WTC11 (cell line): ENCODE measurements at regions not wholly inside any gene's neighbourhood (a gene's known extent, or its start where the extent isn't known, plus 50 kb on each side); places are given as distances from the start of the nearest gene placed in this dataset.
"Not testable (repeated sequence)": the region's sequence is repeated elsewhere in the genome, so short reads cannot be mapped to it uniquely, and the experiment has no call there.

Experiments
- CREB1 ChIP-seq: sonication (generic); formaldehyde crosslinking; IDR thresholded peaks from 2 replicates; pipeline ENCODE4 v1.8.0; 2023; ENCODE audit warnings: mild to moderate bottlenecking, missing genetic modification reagents
- ELF4 ChIP-seq: sonication (generic); formaldehyde crosslinking; IDR thresholded peaks from 2 replicates; pipeline ENCODE4 v1.8.1; 2022; ENCODE audit warnings: low read depth, mild to moderate bottlenecking, moderate library complexity, missing genetic modification reagents
- FOXJ3 ChIP-seq: sonication (generic); formaldehyde crosslinking; IDR thresholded peaks from 2 replicates; pipeline ENCODE4 v1.9.0; 2021; ENCODE audit warnings: missing genetic modification reagents, mild to moderate bottlenecking, borderline replicate concordance
- FOXK1 ChIP-seq: sonication (generic); formaldehyde crosslinking; IDR thresholded peaks from 2 replicates; pipeline ENCODE4 v1.8.0; 2022; ENCODE audit warnings: mild to moderate bottlenecking, moderate library complexity, missing genetic modification reagents
- NR1H2 ChIP-seq: sonication (generic); formaldehyde crosslinking; IDR thresholded peaks from 2 replicates; pipeline ENCODE4 v1.9.0; 2021; ENCODE audit warnings: mild to moderate bottlenecking, moderate library complexity, missing genetic modification reagents
- SMAD3 ChIP-seq: sonication (generic); formaldehyde crosslinking; IDR thresholded peaks from 2 replicates; pipeline ENCODE4 v1.8.0; 2022; ENCODE audit warnings: missing genetic modification reagents, mild to moderate bottlenecking, borderline replicate concordance
- ZNF416 ChIP-seq: fragments of 250-450 bp; sonication (Bioruptor Pico); IDR thresholded peaks from 2 replicates; pipeline ENCODE4 v1.9.0; 2021; ENCODE audit warnings: mild to moderate bottlenecking, inconsistent platforms
- TF ChIP-seq, protein P1 (sequence below): sonication (generic); formaldehyde crosslinking; IDR thresholded peaks from 2 replicates; pipeline ENCODE4 v1.8.1; 2022; ENCODE audit warnings: mild to moderate bottlenecking, missing genetic modification reagents, moderate library complexity, borderline replicate concordance
- TF ChIP-seq, protein P2 (sequence below): fragments of 200-600 bp; IDR thresholded peaks from 2 replicates; pipeline ENCODE4 v1.8.0; 2022; ENCODE audit warnings: antibody characterized with exemption
- TF ChIP-seq, protein P3 (sequence below): sonication (generic); formaldehyde crosslinking; conservative IDR thresholded peaks from 2 replicates; pipeline ENCODE4 v1.8.1; 2022; ENCODE audit warnings: mild to moderate bottlenecking, missing genetic modification reagents
- TF ChIP-seq, protein P4 (sequence below): sonication (generic); formaldehyde crosslinking; IDR thresholded peaks from 2 replicates; pipeline ENCODE4 v1.8.1; 2023; ENCODE audit warnings: mild to moderate bottlenecking, missing genetic modification reagents, moderate library complexity
- TF ChIP-seq, protein P5 (sequence below): sonication (generic); formaldehyde crosslinking; IDR thresholded peaks from 2 replicates; pipeline ENCODE4 v1.8.1; 2023; ENCODE audit warnings: mild to moderate bottlenecking, missing genetic modification reagents

DNA sequence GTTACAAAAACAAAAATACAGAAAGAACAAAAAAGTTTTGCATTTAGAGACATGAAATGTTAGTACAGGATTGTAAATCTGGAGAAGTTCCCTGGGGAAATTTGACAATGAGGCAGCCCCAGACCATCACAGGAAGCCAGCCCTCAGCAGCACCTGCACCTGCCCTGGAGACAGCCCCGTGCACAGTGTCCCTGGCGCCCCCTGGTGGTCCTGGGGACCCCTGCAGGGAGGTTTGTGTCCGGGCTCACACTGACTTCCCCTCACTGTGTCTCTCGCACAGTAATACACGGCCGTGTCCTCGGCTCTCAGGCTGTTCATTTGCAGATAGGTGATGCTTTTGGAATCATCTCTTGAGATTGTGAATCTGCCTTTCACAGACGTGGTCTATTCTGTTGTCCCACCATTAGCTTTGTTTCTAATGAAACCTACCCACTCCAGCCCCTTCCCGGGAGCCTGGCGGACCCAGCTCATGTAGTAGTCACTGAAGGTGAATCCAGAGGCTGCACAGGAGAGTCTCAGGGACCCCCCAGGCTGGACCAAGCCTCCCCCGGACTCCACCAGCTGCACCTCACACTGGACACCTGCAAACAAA is 1248.6 kb downstream of the TMEM121 start:
- TF ChIP-seq, protein P1, sequence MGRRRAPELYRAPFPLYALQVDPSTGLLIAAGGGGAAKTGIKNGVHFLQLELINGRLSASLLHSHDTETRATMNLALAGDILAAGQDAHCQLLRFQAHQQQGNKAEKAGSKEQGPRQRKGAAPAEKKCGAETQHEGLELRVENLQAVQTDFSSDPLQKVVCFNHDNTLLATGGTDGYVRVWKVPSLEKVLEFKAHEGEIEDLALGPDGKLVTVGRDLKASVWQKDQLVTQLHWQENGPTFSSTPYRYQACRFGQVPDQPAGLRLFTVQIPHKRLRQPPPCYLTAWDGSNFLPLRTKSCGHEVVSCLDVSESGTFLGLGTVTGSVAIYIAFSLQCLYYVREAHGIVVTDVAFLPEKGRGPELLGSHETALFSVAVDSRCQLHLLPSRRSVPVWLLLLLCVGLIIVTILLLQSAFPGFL (CRISPR knock-in tag): not testable (repeated sequence)
- TF ChIP-seq, protein P2, sequence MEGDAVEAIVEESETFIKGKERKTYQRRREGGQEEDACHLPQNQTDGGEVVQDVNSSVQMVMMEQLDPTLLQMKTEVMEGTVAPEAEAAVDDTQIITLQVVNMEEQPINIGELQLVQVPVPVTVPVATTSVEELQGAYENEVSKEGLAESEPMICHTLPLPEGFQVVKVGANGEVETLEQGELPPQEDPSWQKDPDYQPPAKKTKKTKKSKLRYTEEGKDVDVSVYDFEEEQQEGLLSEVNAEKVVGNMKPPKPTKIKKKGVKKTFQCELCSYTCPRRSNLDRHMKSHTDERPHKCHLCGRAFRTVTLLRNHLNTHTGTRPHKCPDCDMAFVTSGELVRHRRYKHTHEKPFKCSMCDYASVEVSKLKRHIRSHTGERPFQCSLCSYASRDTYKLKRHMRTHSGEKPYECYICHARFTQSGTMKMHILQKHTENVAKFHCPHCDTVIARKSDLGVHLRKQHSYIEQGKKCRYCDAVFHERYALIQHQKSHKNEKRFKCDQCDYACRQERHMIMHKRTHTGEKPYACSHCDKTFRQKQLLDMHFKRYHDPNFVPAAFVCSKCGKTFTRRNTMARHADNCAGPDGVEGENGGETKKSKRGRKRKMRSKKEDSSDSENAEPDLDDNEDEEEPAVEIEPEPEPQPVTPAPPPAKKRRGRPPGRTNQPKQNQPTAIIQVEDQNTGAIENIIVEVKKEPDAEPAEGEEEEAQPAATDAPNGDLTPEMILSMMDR: not testable (repeated sequence)
- TF ChIP-seq NR1H2 (CRISPR knock-in tag); FOXJ3; FOXK1 (CRISPR knock-in tag); SMAD3; ELF4 (CRISPR knock-in tag); ZNF416 (CRISPR knock-in tag); CREB1: not testable (repeated sequence)
- TF ChIP-seq, protein P3, sequence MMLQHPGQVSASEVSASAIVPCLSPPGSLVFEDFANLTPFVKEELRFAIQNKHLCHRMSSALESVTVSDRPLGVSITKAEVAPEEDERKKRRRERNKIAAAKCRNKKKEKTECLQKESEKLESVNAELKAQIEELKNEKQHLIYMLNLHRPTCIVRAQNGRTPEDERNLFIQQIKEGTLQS (CRISPR knock-in tag): not testable (repeated sequence)
- TF ChIP-seq, protein P4, sequence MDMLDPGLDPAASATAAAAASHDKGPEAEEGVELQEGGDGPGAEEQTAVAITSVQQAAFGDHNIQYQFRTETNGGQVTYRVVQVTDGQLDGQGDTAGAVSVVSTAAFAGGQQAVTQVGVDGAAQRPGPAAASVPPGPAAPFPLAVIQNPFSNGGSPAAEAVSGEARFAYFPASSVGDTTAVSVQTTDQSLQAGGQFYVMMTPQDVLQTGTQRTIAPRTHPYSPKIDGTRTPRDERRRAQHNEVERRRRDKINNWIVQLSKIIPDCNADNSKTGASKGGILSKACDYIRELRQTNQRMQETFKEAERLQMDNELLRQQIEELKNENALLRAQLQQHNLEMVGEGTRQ (CRISPR knock-in tag): not testable (repeated sequence)
- TF ChIP-seq, protein P5, sequence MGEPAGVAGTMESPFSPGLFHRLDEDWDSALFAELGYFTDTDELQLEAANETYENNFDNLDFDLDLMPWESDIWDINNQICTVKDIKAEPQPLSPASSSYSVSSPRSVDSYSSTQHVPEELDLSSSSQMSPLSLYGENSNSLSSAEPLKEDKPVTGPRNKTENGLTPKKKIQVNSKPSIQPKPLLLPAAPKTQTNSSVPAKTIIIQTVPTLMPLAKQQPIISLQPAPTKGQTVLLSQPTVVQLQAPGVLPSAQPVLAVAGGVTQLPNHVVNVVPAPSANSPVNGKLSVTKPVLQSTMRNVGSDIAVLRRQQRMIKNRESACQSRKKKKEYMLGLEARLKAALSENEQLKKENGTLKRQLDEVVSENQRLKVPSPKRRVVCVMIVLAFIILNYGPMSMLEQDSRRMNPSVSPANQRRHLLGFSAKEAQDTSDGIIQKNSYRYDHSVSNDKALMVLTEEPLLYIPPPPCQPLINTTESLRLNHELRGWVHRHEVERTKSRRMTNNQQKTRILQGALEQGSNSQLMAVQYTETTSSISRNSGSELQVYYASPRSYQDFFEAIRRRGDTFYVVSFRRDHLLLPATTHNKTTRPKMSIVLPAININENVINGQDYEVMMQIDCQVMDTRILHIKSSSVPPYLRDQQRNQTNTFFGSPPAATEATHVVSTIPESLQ (CRISPR knock-in tag): not testable (repeated sequence)
